SK-N-SH (cell line): ENCODE measurements at regions not wholly inside any gene's neighbourhood (a gene's known extent, or its start where the extent isn't known, plus 50 kb on each side); places are given as distances from the start of the nearest gene placed in this dataset.
A peak's percentile ranks its signal among the peaks of the same experiment; 100 is the strongest.

ENCODE experiments used
- CHD2 ChIP-seq: fragments of 150-350 bp; IDR thresholded peaks from 2 replicates; pipeline ENCODE4 v1.6.1; 2018; ENCODE audit warnings: low read length; ENCODE audit not compliant: partially characterized antibody
- EP300 ChIP-seq, 2 experiments: IDR thresholded peaks; 2 replicates each; pipeline versions ENCODE4 v1.4.0 to v1.6.1; 2012; ENCODE audit warnings: borderline replicate concordance in 1 of 2, low read depth in 1 of 2, low read length in 1 of 2
- EZH2phosphoT487 ChIP-seq: fragments of 200-600 bp; sonication (generic); IDR thresholded peaks from 2 replicates; pipeline ENCODE4 v1.6.1; 2017; ENCODE audit warnings: low read depth, mixed run types, mild to moderate bottlenecking, antibody characterized with exemption, moderate library complexity, borderline replicate concordance
- FOXJ3 ChIP-seq: sonication (generic); formaldehyde crosslinking; IDR thresholded peaks from 2 replicates; pipeline ENCODE4 v1.5.1; 2020; ENCODE audit warnings: mild to moderate bottlenecking, missing genetic modification reagents
- GABPA ChIP-seq: IDR thresholded peaks from 2 replicates; pipeline ENCODE4 v1.4.0; 2012; ENCODE audit warnings: low read depth, mild to moderate bottlenecking
- GATA2 ChIP-seq: sonication (generic); formaldehyde crosslinking; IDR thresholded peaks from 2 replicates; pipeline ENCODE4 v1.5.0; 2020; ENCODE audit warnings: mild to moderate bottlenecking, missing genetic modification reagents
- JUND ChIP-seq: IDR thresholded peaks from 2 replicates; pipeline ENCODE4 v1.4.0; 2012
- MEF2A ChIP-seq: IDR thresholded peaks from 2 replicates; pipeline ENCODE4 v1.4.0; 2012; ENCODE audit warnings: low read depth, borderline replicate concordance
- MXI1 ChIP-seq: IDR thresholded peaks from 2 replicates; pipeline ENCODE4 v1.6.1; 2012; ENCODE audit warnings: mild to moderate bottlenecking, low read depth, low read length, improper control_type of control experiment
- NFIC ChIP-seq: IDR thresholded peaks from 2 replicates; pipeline ENCODE4 v1.4.0; 2012; ENCODE audit warnings: borderline replicate concordance
- POLR2AphosphoS5 ChIP-seq: IDR thresholded peaks from 2 replicates; pipeline ENCODE4 v1.6.1; 2012; ENCODE audit warnings: low read depth, low read length
- RAD21 ChIP-seq: IDR thresholded peaks from 2 replicates; pipeline ENCODE4 v1.6.1; 2012; ENCODE audit warnings: mild to moderate bottlenecking, low read length
- RCOR1 ChIP-seq: fragments of 150-350 bp; IDR thresholded peaks from 2 replicates; pipeline ENCODE4 v1.6.1; 2017; ENCODE audit warnings: antibody characterized with exemption, low read length
- RFX5 ChIP-seq: IDR thresholded peaks from 2 replicates; pipeline ENCODE4 v1.6.1; 2012; ENCODE audit warnings: mild to moderate bottlenecking, improper control_type of control experiment, low read length
- RXRA ChIP-seq: IDR thresholded peaks from 2 replicates; pipeline ENCODE4 v1.4.0; 2012; ENCODE audit warnings: low read depth, mild to moderate bottlenecking, borderline replicate concordance
- SIN3A ChIP-seq: IDR thresholded peaks from 2 replicates; pipeline ENCODE4 v1.6.1; 2012; ENCODE audit warnings: low read depth, mild to moderate bottlenecking, low read length, moderate library complexity, borderline replicate concordance
- SMC3 ChIP-seq: IDR thresholded peaks from 2 replicates; pipeline ENCODE4 v1.6.1; 2012; ENCODE audit warnings: low read depth, low read length, improper control_type of control experiment
- TAF1 ChIP-seq: IDR thresholded peaks from 2 replicates; pipeline ENCODE4 v1.6.1; 2012; ENCODE audit warnings: low read depth, mild to moderate bottlenecking, low read length, moderate library complexity, borderline replicate concordance
- TCF12 ChIP-seq: IDR thresholded peaks from 2 replicates; pipeline ENCODE4 v1.4.0; 2012
- TEAD4 ChIP-seq: IDR thresholded peaks from 2 replicates; pipeline ENCODE4 v1.4.0; 2012; ENCODE audit warnings: mild to moderate bottlenecking, borderline replicate concordance; ENCODE audit not compliant: insufficient read depth
- TF ChIP-seq, protein P1 (sequence below): fragments of 200-600 bp; sonication (generic); IDR thresholded peaks from 2 replicates; pipeline ENCODE4 v1.6.1; 2017; ENCODE audit warnings: antibody characterized with exemption, mild to moderate bottlenecking, moderate library complexity
- TF ChIP-seq, protein P2 (sequence below): fragments of 150-350 bp; IDR thresholded peaks from 2 replicates; pipeline ENCODE4 v1.6.1; 2017; ENCODE audit warnings: antibody characterized with exemption, low read length, low read depth, borderline replicate concordance
- TF ChIP-seq, protein P3 (sequence below): fragments of 150-350 bp; IDR thresholded peaks from 2 replicates; pipeline ENCODE4 v1.6.1; 2016; ENCODE audit warnings: mild to moderate bottlenecking, low read depth, low read length
- TF ChIP-seq, protein P4 (sequence below): IDR thresholded peaks from 2 replicates; pipeline ENCODE4 v1.4.0; 2012; ENCODE audit warnings: low read depth, borderline replicate concordance
- TF ChIP-seq, protein P5 (sequence below): IDR thresholded peaks from 2 replicates; pipeline ENCODE4; 2012

DNA sequence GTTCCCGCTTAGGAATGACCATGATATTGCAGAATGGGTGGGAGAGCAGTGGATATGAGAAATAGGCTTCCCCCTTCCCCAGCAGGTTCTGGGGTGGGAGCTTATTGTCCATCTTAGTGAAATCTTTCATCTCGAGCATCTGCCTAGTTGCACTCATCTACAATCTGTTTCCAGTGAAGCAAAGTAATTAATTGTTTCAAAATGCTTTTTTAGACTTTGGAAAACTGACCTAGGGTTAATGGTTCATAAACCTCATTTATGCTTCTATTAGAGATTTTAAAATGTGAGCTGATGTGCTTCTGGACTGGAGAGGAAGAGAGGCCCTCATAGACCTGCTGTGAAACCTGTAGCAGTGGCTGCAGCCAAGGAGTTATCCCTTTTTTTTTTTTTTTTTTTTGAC lies 247.7 kb upstream of the XYLT1 start (continued):
- TF ChIP-seq, protein P1, sequence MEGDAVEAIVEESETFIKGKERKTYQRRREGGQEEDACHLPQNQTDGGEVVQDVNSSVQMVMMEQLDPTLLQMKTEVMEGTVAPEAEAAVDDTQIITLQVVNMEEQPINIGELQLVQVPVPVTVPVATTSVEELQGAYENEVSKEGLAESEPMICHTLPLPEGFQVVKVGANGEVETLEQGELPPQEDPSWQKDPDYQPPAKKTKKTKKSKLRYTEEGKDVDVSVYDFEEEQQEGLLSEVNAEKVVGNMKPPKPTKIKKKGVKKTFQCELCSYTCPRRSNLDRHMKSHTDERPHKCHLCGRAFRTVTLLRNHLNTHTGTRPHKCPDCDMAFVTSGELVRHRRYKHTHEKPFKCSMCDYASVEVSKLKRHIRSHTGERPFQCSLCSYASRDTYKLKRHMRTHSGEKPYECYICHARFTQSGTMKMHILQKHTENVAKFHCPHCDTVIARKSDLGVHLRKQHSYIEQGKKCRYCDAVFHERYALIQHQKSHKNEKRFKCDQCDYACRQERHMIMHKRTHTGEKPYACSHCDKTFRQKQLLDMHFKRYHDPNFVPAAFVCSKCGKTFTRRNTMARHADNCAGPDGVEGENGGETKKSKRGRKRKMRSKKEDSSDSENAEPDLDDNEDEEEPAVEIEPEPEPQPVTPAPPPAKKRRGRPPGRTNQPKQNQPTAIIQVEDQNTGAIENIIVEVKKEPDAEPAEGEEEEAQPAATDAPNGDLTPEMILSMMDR = no peak
- no peak for TF ChIP-seq FOXJ3 (CRISPR knock-in tag)
- TF ChIP-seq POLR2AphosphoS5 = no peak
- TF ChIP-seq, protein P2, sequence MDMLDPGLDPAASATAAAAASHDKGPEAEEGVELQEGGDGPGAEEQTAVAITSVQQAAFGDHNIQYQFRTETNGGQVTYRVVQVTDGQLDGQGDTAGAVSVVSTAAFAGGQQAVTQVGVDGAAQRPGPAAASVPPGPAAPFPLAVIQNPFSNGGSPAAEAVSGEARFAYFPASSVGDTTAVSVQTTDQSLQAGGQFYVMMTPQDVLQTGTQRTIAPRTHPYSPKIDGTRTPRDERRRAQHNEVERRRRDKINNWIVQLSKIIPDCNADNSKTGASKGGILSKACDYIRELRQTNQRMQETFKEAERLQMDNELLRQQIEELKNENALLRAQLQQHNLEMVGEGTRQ = no peak
- TF ChIP-seq GATA2 = peak; percentile 48
- TF ChIP-seq RCOR1 = peak; percentile 43; the same call in 1 of the 2 replicates
- peak; percentile 70 for TF ChIP-seq CHD2
- TF ChIP-seq GABPA = no peak
- TF ChIP-seq, protein P3, sequence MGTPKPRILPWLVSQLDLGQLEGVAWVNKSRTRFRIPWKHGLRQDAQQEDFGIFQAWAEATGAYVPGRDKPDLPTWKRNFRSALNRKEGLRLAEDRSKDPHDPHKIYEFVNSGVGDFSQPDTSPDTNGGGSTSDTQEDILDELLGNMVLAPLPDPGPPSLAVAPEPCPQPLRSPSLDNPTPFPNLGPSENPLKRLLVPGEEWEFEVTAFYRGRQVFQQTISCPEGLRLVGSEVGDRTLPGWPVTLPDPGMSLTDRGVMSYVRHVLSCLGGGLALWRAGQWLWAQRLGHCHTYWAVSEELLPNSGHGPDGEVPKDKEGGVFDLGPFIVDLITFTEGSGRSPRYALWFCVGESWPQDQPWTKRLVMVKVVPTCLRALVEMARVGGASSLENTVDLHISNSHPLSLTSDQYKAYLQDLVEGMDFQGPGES = no peak
- no peak for TF ChIP-seq RFX5
- TF ChIP-seq TAF1 = no peak
- TF ChIP-seq, protein P4, sequence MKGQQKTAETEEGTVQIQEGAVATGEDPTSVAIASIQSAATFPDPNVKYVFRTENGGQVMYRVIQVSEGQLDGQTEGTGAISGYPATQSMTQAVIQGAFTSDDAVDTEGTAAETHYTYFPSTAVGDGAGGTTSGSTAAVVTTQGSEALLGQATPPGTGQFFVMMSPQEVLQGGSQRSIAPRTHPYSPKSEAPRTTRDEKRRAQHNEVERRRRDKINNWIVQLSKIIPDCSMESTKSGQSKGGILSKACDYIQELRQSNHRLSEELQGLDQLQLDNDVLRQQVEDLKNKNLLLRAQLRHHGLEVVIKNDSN = no peak
- TF ChIP-seq EZH2phosphoT487 = no peak
- TF ChIP-seq MEF2A = no peak
- no peak for TF ChIP-seq TEAD4
- TF ChIP-seq SIN3A = no peak
- no peak for TF ChIP-seq MXI1
- TF ChIP-seq JUND = no peak
- no peak for TF ChIP-seq SMC3
- no peak for TF ChIP-seq RXRA
- TF ChIP-seq TCF12 = no peak
- peak in 1 of 2 experiments; percentile 92; a peak in 2 of 4 replicates for TF ChIP-seq EP300 (IDR thresholded peaks at IDR 0.05; ENCODE audit: borderline replicate concordance in 1 of 2, low read depth in 1 of 2, low read length in 1 of 2)
- peak; percentile 24; the same call in 1 of the 2 replicates for TF ChIP-seq RAD21
- no peak for TF ChIP-seq NFIC
- TF ChIP-seq, protein P5, sequence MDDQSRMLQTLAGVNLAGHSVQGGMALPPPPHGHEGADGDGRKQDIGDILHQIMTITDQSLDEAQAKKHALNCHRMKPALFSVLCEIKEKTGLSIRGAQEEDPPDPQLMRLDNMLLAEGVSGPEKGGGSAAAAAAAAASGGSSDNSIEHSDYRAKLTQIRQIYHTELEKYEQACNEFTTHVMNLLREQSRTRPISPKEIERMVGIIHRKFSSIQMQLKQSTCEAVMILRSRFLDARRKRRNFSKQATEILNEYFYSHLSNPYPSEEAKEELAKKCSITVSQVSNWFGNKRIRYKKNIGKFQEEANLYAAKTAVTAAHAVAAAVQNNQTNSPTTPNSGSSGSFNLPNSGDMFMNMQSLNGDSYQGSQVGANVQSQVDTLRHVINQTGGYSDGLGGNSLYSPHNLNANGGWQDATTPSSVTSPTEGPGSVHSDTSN = no peak
- TF ChIP-seq, all 33 proteins: peak for 5
